A673 (cell line): ENCODE measurements at regions not wholly inside any gene's neighbourhood (a gene's known extent, or its start where the extent isn't known, plus 50 kb on each side); places are given as distances from the start of the nearest gene placed in this dataset.

Source experiments
- CTCF ChIP-seq: fragments of 300-800, 200-600 bp; sonication (generic); conservative IDR thresholded peaks from 2 replicates; pipeline ENCODE4 v1.5.1; 2017; ENCODE audit warnings: low read depth, mild to moderate bottlenecking, antibody characterized with exemption, low read length, moderate library complexity, mixed read lengths
- EZH2 ChIP-seq: fragments of 200-600 bp; sonication (generic); IDR thresholded peaks from 2 replicates; pipeline ENCODE4 v1.6.1; 2017; ENCODE audit warnings: borderline replicate concordance, low read depth, mild to moderate bottlenecking, mixed read lengths, antibody characterized with exemption, low read length; ENCODE audit not compliant: poor library complexity, severe bottlenecking

- TF ChIP-seq CTCF (no peak), EZH2 (no peak)
These were observed 642.7 kb upstream of the TENM4 start for GRCh38 chr11:80083531-80083951.
